CD4-positive, alpha-beta T cell (primary cell): ENCODE measurements at regions not wholly inside any gene's neighbourhood (a gene's known extent, or its start where the extent isn't known, plus 50 kb on each side); places are given as distances from the start of the nearest gene placed in this dataset.

Source experiments
- ATAC-seq: fragments of 200-7000 bp; cut with Tn5 transposase; one replicate; pipeline ENCODE4 v1.10.0; 2022; ENCODE audit warnings: mild to moderate bottlenecking; ENCODE audit not compliant: poor library complexity
- CTCF ChIA-PET: fragments of 350-600 bp; sonication (Branson Sonifier 250); formaldehyde crosslinking; loops from one replicate; lab custom pipeline; 2021; ENCODE audit warnings: antibody characterized with exemption, inconsistent platforms; lab: Charles Lee
- POLR2A ChIA-PET: fragments of 350-600 bp; sonication (Branson Sonifier 250); formaldehyde crosslinking; loops from one replicate; lab custom pipeline; 2021; ENCODE audit warnings: antibody characterized with exemption, inconsistent platforms; lab: Charles Lee
- DNase-seq, 14 experiments: peaks; one replicate each; pipeline ENCODE4 v3.0.0-alpha.2; 2013 to 2020; ENCODE audit warnings: mixed read lengths in 2 of 14
- H3K27ac ChIP-seq, 2 donors: one replicate each; pipeline versions ENCODE4 v1.5.1 to v1.7.0; 2013; ENCODE audit warnings: low read length in 2 of 2, low read depth in 1 of 2, mild to moderate bottlenecking in 1 of 2
- H3K27me3 ChIP-seq, 2 experiments: 1 replicate in 1 of 2; 2 replicates in 1 of 2; pipeline versions ENCODE4 v1.6.1 to v1.7.0; 2013; ENCODE audit warnings: low read length in 2 of 2, control low read depth in 1 of 2, mild to moderate bottlenecking in 1 of 2, moderate library complexity in 1 of 2; ENCODE audit not compliant: insufficient read depth in 2 of 2, control insufficient read depth in 1 of 2
- H3K36me3 ChIP-seq: one replicate; pipeline ENCODE4 v1.6.1; 2013; ENCODE audit warnings: low read length, control low read depth; ENCODE audit not compliant: insufficient read depth
- H3K4me1 ChIP-seq: one replicate; pipeline ENCODE4 v1.6.1; 2013; ENCODE audit warnings: low read length, control low read depth; ENCODE audit not compliant: insufficient read depth
- H3K4me3 ChIP-seq: one replicate; pipeline ENCODE4 v1.5.1; 2013; ENCODE audit warnings: mild to moderate bottlenecking, low read length, moderate library complexity
- H3K9me3 ChIP-seq, 2 experiments: 1 replicate in 1 of 2; 2 replicates in 1 of 2; pipeline versions ENCODE4 v1.6.1 to v1.7.0; 2013; ENCODE audit warnings: low read length in 2 of 2, mild to moderate bottlenecking in 2 of 2, control low read depth in 1 of 2, moderate library complexity in 1 of 2; ENCODE audit not compliant: control insufficient read depth in 1 of 2, insufficient read depth in 1 of 2
- H3K27ac Mint-ChIP-seq: one replicate; pipeline ENCODE4 v1.8.0; 2020; ENCODE audit warnings: mixed read lengths
- H3K27me3 Mint-ChIP-seq: one replicate; pipeline ENCODE4 v1.8.0; 2021; ENCODE audit warnings: mixed read lengths
- H3K36me3 Mint-ChIP-seq: one replicate; pipeline ENCODE4 v1.8.0; 2021; ENCODE audit warnings: low read depth, mixed read lengths
- H3K4me1 Mint-ChIP-seq: one replicate; pipeline ENCODE4 v1.8.0; 2021; ENCODE audit warnings: low read depth, mixed read lengths
- H3K4me3 Mint-ChIP-seq: one replicate; pipeline ENCODE4 v1.8.0; 2020; ENCODE audit warnings: mild to moderate bottlenecking, mixed read lengths
- H3K9me3 Mint-ChIP-seq: one replicate; pipeline ENCODE4 v1.8.0; 2020; ENCODE audit warnings: mixed read lengths
- intact Hi-C, 2 experiments: fragments of 100-400 bp; cut with DNase I in 1 of 2; cut with micrococcal nuclease in 1 of 2; formaldehyde crosslinking; loops; one replicate each; pipeline versions ENCODE4 v1.15.1 to v1.9.0; 2023 to 2025; cut with DNase I, micrococcal nuclease
- TF ChIP-seq, protein P1 (sequence below): fragments of 200-600 bp; IDR thresholded peaks from one replicate; pipeline ENCODE4 v1.8.0; 2022; ENCODE audit warnings: antibody characterized with exemption, mild to moderate bottlenecking

DNA sequence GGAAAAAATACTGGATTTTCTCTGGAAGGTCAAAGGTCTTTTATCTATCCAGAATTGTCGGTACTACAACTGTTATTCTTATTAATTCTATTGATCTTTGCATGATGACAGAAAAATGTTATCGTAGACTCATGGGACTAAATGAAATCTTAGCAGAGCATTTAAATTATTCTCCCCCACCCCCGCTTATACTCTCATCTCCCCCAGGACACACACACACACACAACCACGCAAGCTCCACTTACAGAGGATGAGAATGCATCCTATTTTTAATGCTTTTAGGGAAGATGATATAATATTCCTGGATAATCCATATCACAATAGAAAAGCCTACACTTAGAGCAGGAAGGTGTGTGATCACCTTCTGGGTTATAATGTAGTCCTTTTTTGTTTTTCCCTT is 91.9 kb upstream of the STARD13 start:
- intact Hi-C loops = no loop called here
- CTCF ChIA-PET = no interaction called here
- ATAC-seq (no peak), DNase-seq (no peak)
- POLR2A ChIA-PET = no interaction called here
- H3K27me3 ChIP-seq = no peaks in the 10 kb centered on the region
- no peaks in the 10 kb centered on the region for H3K36me3 ChIP-seq
- H3K4me3 ChIP-seq = no peak overlapping the region
- Mint-ChIP-seq H3K9me3 (no peaks in the 10 kb centered on the region), H3K36me3 (no peaks in the 10 kb centered on the region), H3K4me1 (no peaks in the 10 kb centered on the region), H3K27me3 (no peaks in the 10 kb centered on the region), H3K27ac (no peak overlapping the region), H3K4me3 (no peak overlapping the region)
- H3K9me3 ChIP-seq = no peaks in the 10 kb centered on the region
- H3K4me1 ChIP-seq = no peaks in the 10 kb centered on the region
- no peak overlapping the region for H3K27ac ChIP-seq
- TF ChIP-seq, protein P1, sequence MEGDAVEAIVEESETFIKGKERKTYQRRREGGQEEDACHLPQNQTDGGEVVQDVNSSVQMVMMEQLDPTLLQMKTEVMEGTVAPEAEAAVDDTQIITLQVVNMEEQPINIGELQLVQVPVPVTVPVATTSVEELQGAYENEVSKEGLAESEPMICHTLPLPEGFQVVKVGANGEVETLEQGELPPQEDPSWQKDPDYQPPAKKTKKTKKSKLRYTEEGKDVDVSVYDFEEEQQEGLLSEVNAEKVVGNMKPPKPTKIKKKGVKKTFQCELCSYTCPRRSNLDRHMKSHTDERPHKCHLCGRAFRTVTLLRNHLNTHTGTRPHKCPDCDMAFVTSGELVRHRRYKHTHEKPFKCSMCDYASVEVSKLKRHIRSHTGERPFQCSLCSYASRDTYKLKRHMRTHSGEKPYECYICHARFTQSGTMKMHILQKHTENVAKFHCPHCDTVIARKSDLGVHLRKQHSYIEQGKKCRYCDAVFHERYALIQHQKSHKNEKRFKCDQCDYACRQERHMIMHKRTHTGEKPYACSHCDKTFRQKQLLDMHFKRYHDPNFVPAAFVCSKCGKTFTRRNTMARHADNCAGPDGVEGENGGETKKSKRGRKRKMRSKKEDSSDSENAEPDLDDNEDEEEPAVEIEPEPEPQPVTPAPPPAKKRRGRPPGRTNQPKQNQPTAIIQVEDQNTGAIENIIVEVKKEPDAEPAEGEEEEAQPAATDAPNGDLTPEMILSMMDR = no peak

DNA sequence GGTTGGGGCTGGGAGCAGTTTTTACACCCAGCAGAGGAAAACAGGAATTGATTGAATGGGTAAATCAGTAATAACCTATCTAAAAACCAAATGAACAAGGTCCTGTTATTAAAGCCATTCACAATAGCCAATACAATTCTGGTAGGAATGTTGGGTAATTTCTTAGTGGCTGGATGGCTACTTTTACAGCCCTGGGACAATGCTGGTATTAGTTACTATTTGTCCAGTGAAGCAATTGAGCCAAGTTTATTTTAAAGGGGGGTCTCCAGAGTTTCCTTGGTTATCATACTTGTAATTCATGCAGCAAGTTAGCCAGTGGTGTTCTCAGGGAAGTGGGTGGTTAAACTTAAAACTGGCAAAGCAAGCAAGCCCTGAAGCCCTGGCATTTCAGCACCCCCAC is 92.3 kb upstream of the STARD13 start:
- H3K36me3 ChIP-seq = no peaks in the 10 kb centered on the region
- Mint-ChIP-seq H3K4me3 (no peak overlapping the region), H3K4me1 (no peaks in the 10 kb centered on the region), H3K27ac (no peak overlapping the region), H3K27me3 (no peaks in the 10 kb centered on the region), H3K9me3 (no peaks in the 10 kb centered on the region), H3K36me3 (no peaks in the 10 kb centered on the region)
- H3K9me3 ChIP-seq = no peaks in the 10 kb centered on the region
- H3K27ac ChIP-seq = no peak overlapping the region
- ChIA-PET CTCF (no interaction called here), POLR2A (no interaction called here)
- TF ChIP-seq, protein P1 = no peak
- no peak for ATAC-seq
- intact Hi-C loops = no loop called here
- H3K27me3 ChIP-seq = no peaks in the 10 kb centered on the region
- no peak for DNase-seq
- H3K4me3 ChIP-seq = no peak overlapping the region
- H3K4me1 ChIP-seq = no peaks in the 10 kb centered on the region

DNA sequence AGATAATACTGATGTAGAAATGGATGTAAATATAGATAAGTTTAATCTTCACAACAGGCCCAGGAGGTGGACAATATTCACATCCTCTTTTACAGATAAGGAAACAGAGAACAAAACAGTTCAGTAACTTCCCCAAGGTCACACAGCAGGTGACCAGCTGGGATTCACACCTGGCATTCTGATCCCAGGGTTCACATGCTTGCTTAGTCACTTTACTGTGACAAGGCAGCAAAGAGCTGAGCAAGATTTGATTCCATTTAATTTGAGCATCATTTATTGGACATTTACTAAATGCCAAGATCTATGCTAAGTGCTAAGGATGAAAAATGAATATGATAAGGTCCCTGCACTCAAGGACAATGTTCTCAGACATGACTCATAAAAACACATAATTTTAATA is 94.1 kb upstream of the STARD13 start:
- Mint-ChIP-seq H3K36me3 (no peaks in the 10 kb centered on the region), H3K4me3 (no peak overlapping the region), H3K4me1 (no peaks in the 10 kb centered on the region), H3K9me3 (no peaks in the 10 kb centered on the region), H3K27ac (no peak overlapping the region), H3K27me3 (no peaks in the 10 kb centered on the region)
- Histone ChIP-seq H3K27ac (no peak overlapping the region), H3K27me3 (no peaks in the 10 kb centered on the region), H3K4me3 (no peak overlapping the region), H3K4me1 (no peaks in the 10 kb centered on the region), H3K36me3 (no peaks in the 10 kb centered on the region), H3K9me3 (no peaks in the 10 kb centered on the region)
- intact Hi-C loops = no loop called here
- DNase-seq (no peak), ATAC-seq (no peak)
- TF ChIP-seq, protein P1 = no peak
- CTCF ChIA-PET = no interaction called here
- POLR2A ChIA-PET = no interaction called here
